ENCODE measurements at regions not wholly inside any gene's neighbourhood (a gene's known extent, or its start where the extent isn't known, plus 50 kb on each side); places are given as distances from the start of the nearest gene placed in this dataset.

GRCh38 chr4:20474119-20474518 lies 222.4 kb downstream of the SLIT2 start:
- TF ChIP-seq JUNB (IDR thresholded peaks at IDR 0.05; ENCODE audit: unreplicated experiment) (no peak), REST (IDR thresholded peaks at IDR 0.05; ENCODE audit: unreplicated experiment) (peak; percentile 78)
- no peaks in the 10 kb centered on the region for H3K36me3 Mint-ChIP-seq (ENCODE audit: low read depth)
- Histone ChIP-seq H3F3A (replicated peaks; ENCODE audit: low read depth) (no peaks in the 10 kb centered on the region), H2AFZ (no peak overlapping the region), H3K79me2 (replicated peaks; ENCODE audit: insufficient read depth) (no peaks in the 10 kb centered on the region), H3K27ac (ENCODE audit: low read depth) (no peak overlapping the region), H3K4me2 (no peak overlapping the region), H3K36me3 (ENCODE audit: insufficient read depth) (no peaks in the 10 kb centered on the region), H3K4me1 (ENCODE audit: insufficient read depth) (no peaks in the 10 kb centered on the region), H4K20me1 (replicated peaks; ENCODE audit: insufficient read depth) (no peaks in the 10 kb centered on the region), H3K9me2 (ENCODE audit: insufficient read depth) (no peaks in the 10 kb centered on the region), H3K27me3 (ENCODE audit: insufficient read depth) (no peaks in the 10 kb centered on the region), H3K4me3 (no peak overlapping the region)
- no peaks in the 10 kb centered on the region for H3K27me3 Mint-ChIP-seq (ENCODE audit: insufficient read depth, low read depth, poor library complexity)
- no peaks in the 10 kb centered on the region for H3K4me1 Mint-ChIP-seq
- H3K9me3 Mint-ChIP-seq, result no peaks in the 10 kb centered on the region
- DNase-seq (ENCODE audit: low spot score) (peak; percentile 56), ATAC-seq (peak; percentile 41; the same call in 1 of the 3 replicates)
- no peak overlapping the region for H3K27ac Mint-ChIP-seq
- no peak overlapping the region for H3K4me3 Mint-ChIP-seq

GRCh38 chr4:20478412-20478811 lies 221.8 kb upstream of the PACRGL start:
- no peaks in the 10 kb centered on the region for H3F3A ChIP-seq (replicated peaks; ENCODE audit: low read depth)
- no peaks in the 10 kb centered on the region for H3K27me3 ChIP-seq (ENCODE audit: insufficient read depth)
- no peak overlapping the region for H3K4me3 Mint-ChIP-seq
- no peaks in the 10 kb centered on the region; the same call in 2 of the 3 replicates for H3K4me1 Mint-ChIP-seq
- no peak overlapping the region for H2AFZ ChIP-seq
- no peaks in the 10 kb centered on the region for H4K20me1 ChIP-seq (replicated peaks; ENCODE audit: insufficient read depth)
- H3K4me3 ChIP-seq, result no peak overlapping the region
- H3K27ac Mint-ChIP-seq, result no peak overlapping the region
- no peaks in the 10 kb centered on the region for H3K9me2 ChIP-seq (ENCODE audit: insufficient read depth)
- ATAC-seq (no peak), DNase-seq (ENCODE audit: low spot score) (no peak)
- no peak overlapping the region for H3K27ac ChIP-seq (ENCODE audit: low read depth)
- no peaks in the 10 kb centered on the region for H3K36me3 Mint-ChIP-seq (ENCODE audit: low read depth)
- no peaks in the 10 kb centered on the region for H3K4me1 ChIP-seq (ENCODE audit: insufficient read depth)
- H3K4me2 ChIP-seq, result no peak overlapping the region
- H3K79me2 ChIP-seq (replicated peaks; ENCODE audit: insufficient read depth), result no peaks in the 10 kb centered on the region
- no peaks in the 10 kb centered on the region for H3K36me3 ChIP-seq (ENCODE audit: insufficient read depth)
- no peaks in the 10 kb centered on the region for H3K27me3 Mint-ChIP-seq (ENCODE audit: insufficient read depth, low read depth, poor library complexity)
- no peaks in the 10 kb centered on the region for H3K9me3 Mint-ChIP-seq
- no peak for TF ChIP-seq EZH2phosphoT487 (IDR thresholded peaks at IDR 0.05; ENCODE audit: unreplicated experiment)
- TF ChIP-seq JUNB (IDR thresholded peaks at IDR 0.05; ENCODE audit: unreplicated experiment), result no peak
- no peak for TF ChIP-seq CREB1 (CRISPR knock-in tag; IDR thresholded peaks at IDR 0.05; ENCODE audit: low read depth)
- TF ChIP-seq STAT1 (IDR thresholded peaks at IDR 0.05; ENCODE audit: unreplicated experiment), result no peak
- TF ChIP-seq EZH2 (IDR thresholded peaks at IDR 0.05; ENCODE audit: low read depth, unreplicated experiment), result no peak
- no peak for TF ChIP-seq NANOG (IDR thresholded peaks at IDR 0.05; ENCODE audit: borderline replicate concordance)
- TF ChIP-seq ZNF114 (CRISPR knock-in tag; IDR thresholded peaks at IDR 0.05), result no peak
- no peak for TF ChIP-seq POLR2AphosphoS5 (IDR thresholded peaks at IDR 0.05; ENCODE audit: low read depth)
- no peak for TF ChIP-seq REST (IDR thresholded peaks at IDR 0.05; ENCODE audit: unreplicated experiment)

Data from GM23338 (cell line).